SK-N-SH treated with all-trans-retinoic acid at 6 μM for 48 hours (cell line): ENCODE measurements at regions not wholly inside any gene's neighbourhood (a gene's known extent, or its start where the extent isn't known, plus 50 kb on each side); places are given as distances from the start of the nearest gene placed in this dataset.

Experiments used
- RARB ChIP-seq: fragments of 250-450 bp; sonication (Bioruptor Pico); IDR thresholded peaks from 2 replicates; pipeline ENCODE4 v1.8.0; 2021; ENCODE audit warnings: mild to moderate bottlenecking, moderate library complexity
- ZFP3 ChIP-seq: fragments of 250-450 bp; sonication (Bioruptor Pico); IDR thresholded peaks from 2 replicates; pipeline ENCODE4 v1.5.0; 2020; ENCODE audit warnings: mild to moderate bottlenecking, moderate library complexity
- ZNF8 ChIP-seq: fragments of 450-650 bp; formaldehyde crosslinking; IDR thresholded peaks from 2 replicates; pipeline ENCODE4 v1.5.0; 2020; ENCODE audit warnings: mild to moderate bottlenecking, moderate library complexity
- TF ChIP-seq, protein P1 (sequence below): fragments of 250-450 bp; sonication (Bioruptor Pico); IDR thresholded peaks from 2 replicates; pipeline ENCODE4 v1.5.1; 2020; ENCODE audit warnings: low read depth, mild to moderate bottlenecking, moderate library complexity
- TF ChIP-seq, protein P2 (sequence below): fragments of 250-450 bp; sonication (Bioruptor Pico); IDR thresholded peaks from 2 replicates; pipeline ENCODE4 v1.8.0; 2020; ENCODE audit warnings: mild to moderate bottlenecking, moderate library complexity, borderline replicate concordance

DNA sequence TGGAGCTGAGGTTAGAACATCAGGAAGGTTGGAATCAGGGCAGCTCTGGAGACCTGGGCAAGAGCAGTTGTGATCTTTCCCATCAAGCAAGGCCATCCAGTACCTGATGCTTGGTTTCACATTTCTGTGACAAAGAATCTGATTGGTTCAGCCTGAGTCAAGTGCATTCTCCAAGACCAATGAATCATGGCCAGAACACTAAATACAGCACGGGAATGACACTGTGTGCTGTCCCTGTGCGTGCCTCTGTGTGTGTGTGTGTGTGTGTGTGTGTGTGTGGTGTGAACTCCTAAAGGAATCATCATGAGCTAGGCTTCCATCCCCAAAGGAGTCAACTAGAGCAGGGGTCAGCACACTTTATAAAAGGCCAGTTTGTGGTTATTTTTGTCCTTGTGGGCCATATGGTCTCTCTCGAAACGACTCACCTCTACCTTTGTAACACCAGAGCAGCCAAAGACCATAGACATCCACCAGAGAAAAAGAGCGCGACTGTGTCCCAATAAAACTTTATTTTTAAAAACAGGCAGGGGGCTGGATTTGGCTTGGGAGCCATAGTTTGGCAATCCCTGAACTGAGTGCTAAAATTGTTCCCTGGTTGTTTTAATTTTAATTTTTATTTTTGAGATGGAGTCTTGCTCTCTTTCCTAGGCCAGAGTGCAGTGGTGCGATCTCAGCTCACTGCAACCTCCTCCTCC, 99.7 kb downstream of the INHBB start:
- TF ChIP-seq, protein P1, sequence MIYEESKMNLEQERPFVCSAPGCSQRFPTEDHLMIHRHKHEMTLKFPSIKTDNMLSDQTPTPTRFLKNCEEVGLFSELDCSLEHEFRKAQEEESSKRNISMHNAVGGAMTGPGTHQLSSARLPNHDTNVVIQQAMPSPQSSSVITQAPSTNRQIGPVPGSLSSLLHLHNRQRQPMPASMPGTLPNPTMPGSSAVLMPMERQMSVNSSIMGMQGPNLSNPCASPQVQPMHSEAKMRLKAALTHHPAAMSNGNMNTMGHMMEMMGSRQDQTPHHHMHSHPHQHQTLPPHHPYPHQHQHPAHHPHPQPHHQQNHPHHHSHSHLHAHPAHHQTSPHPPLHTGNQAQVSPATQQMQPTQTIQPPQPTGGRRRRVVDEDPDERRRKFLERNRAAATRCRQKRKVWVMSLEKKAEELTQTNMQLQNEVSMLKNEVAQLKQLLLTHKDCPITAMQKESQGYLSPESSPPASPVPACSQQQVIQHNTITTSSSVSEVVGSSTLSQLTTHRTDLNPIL (CRISPR knock-in tag), result no peak
- TF ChIP-seq, protein P2, sequence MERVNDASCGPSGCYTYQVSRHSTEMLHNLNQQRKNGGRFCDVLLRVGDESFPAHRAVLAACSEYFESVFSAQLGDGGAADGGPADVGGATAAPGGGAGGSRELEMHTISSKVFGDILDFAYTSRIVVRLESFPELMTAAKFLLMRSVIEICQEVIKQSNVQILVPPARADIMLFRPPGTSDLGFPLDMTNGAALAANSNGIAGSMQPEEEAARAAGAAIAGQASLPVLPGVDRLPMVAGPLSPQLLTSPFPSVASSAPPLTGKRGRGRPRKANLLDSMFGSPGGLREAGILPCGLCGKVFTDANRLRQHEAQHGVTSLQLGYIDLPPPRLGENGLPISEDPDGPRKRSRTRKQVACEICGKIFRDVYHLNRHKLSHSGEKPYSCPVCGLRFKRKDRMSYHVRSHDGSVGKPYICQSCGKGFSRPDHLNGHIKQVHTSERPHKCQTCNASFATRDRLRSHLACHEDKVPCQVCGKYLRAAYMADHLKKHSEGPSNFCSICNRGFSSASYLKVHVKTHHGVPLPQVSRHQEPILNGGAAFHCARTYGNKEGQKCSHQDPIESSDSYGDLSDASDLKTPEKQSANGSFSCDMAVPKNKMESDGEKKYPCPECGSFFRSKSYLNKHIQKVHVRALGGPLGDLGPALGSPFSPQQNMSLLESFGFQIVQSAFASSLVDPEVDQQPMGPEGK (CRISPR knock-in tag), result no peak
- no peak for TF ChIP-seq ZFP3 (CRISPR knock-in tag)
- no peak for TF ChIP-seq RARB (CRISPR knock-in tag)
- no peak for TF ChIP-seq ZNF8 (CRISPR knock-in tag)
